ENCODE measurements at regions not wholly inside any gene's neighbourhood (a gene's known extent, or its start where the extent isn't known, plus 50 kb on each side); places are given as distances from the start of the nearest gene placed in this dataset.
A peak's percentile ranks its signal among the peaks of the same experiment; 100 is the strongest.

DNA sequence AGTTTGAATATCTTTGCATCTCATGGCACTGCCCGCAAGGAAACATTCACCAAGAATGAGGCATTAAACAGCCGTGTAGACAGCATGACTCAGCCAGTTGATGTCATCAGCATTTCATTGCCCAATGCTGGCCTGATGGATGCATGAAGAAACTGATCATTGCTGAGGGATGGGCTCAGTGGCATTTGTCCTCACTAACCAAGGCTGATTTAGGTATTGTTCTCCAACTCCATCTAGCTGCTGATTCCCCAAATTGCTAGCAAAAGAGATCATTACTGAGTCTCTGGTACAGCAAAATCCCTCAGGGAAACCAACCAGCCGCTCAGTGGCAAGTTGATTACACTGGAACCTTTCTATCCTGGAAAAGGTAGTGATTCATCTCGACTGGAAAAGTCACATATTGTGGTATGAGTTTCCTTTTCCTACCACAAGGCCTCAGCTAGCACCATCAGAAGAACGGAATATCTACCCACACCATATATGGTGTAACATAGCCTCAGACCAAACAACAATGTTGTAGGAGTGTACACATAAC, 186.5 kb upstream of the GAP43 start:
- POLR2A ChIA-PET, result no interaction called here
- H3K27ac Mint-ChIP-seq, result no peak overlapping the region
- DNase-seq, result peak; percentile 7
- peak; percentile 30 for ATAC-seq
- CTCF ChIA-PET, result no interaction called here
- H3K4me3 Mint-ChIP-seq, result no peak overlapping the region
- intact Hi-C loops (cut with DNase I, micrococcal nuclease), result no loop called here
- H3K9me3 Mint-ChIP-seq (ENCODE audit: low read depth), result no peaks in the 10 kb centered on the region
- no peaks in the 10 kb centered on the region for H3K4me1 Mint-ChIP-seq
- H3K27me3 Mint-ChIP-seq, result no peaks in the 10 kb centered on the region
- H3K36me3 Mint-ChIP-seq (ENCODE audit: low read depth), result no peaks in the 10 kb centered on the region

DNA sequence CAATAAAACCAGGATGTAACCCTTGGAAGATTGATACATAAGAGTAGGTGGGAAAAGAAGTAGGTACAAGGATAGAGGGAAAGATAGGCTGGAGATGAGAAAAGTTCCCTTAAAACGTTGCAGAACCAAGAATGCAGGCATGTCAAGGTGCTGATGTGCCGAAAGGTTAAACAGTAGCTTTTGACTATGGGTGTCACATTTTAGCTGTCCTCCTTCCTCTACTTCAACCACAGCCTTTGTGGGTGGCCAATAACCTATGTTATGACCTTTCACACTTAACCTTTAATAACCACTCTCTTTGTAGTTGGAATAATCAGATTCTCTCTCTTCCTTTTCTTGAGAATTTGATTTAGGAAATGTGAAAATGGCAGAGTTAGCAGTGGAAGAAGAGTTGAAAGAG, 184.5 kb upstream of the GAP43 start:
- Mint-ChIP-seq H3K27ac (no peak overlapping the region), H3K4me3 (no peak overlapping the region), H3K27me3 (no peaks in the 10 kb centered on the region), H3K36me3 (ENCODE audit: low read depth) (no peaks in the 10 kb centered on the region), H3K4me1 (no peaks in the 10 kb centered on the region), H3K9me3 (ENCODE audit: low read depth) (no peaks in the 10 kb centered on the region)
- ChIA-PET POLR2A (no interaction called here), CTCF (no interaction called here)
- intact Hi-C loops (cut with DNase I, micrococcal nuclease), result no loop called here
- ATAC-seq, result no peak
- no peak for DNase-seq

DNA sequence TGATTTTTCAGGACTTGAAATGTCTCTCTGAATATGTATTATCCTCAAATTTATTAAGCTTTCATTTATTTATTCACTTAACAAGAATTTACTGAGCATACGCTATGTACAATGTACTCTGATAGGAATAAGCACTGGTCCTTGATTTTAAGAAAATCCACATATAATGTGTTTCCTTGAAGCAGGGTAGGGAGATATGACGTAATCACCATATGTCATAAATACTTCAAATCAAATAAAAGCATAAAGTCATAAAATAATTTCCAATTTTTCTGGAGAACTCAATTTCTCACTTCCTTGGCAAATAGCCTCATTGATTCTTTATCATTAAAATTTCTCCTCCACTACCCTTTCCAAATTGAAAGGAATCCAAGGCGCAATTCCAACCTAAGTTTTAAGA, 177.8 kb upstream of the GAP43 start:
- ChIA-PET CTCF (interaction anchor here (0.8 kb wide), 1 partner anchor 14 kb away, joined by 3 read pairs; no protein-coding TSS in a partner anchor), POLR2A (no interaction called here)
- DNase-seq (no peak), ATAC-seq (no peak)
- intact Hi-C loops (cut with DNase I, micrococcal nuclease), result no loop called here
- no peak overlapping the region for H3K4me3 Mint-ChIP-seq
- no peaks in the 10 kb centered on the region for H3K9me3 Mint-ChIP-seq (ENCODE audit: low read depth)
- H3K27me3 Mint-ChIP-seq, result no peaks in the 10 kb centered on the region
- H3K36me3 Mint-ChIP-seq (ENCODE audit: low read depth), result no peaks in the 10 kb centered on the region
- H3K4me1 Mint-ChIP-seq, result no peaks in the 10 kb centered on the region
- H3K27ac Mint-ChIP-seq, result no peak overlapping the region

DNA sequence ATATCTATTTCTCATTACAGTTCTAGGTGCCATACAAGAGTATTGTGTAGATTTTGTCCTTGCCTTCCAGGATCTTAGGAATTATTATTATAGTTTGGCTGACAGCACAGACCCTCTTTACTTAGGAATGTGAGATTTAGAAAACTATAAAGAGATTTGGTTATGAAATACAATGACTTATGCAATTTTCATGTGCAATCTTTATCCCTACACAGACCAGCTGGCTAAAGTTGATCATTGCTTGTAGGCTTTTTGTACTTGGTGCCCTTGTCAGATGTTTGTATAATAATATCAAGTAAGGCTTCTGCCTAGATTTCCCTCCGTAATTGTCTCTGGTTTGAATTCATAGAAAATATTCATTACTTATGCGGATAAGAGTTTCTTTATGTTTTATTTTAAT, 174.5 kb upstream of the GAP43 start:
- DNase-seq (no peak), ATAC-seq (no peak)
- ChIA-PET POLR2A (no interaction called here), CTCF (no interaction called here)
- no peaks in the 10 kb centered on the region for H3K9me3 Mint-ChIP-seq (ENCODE audit: low read depth)
- H3K4me3 Mint-ChIP-seq, result no peak overlapping the region
- intact Hi-C loops (cut with DNase I, micrococcal nuclease), result no loop called here
- H3K27me3 Mint-ChIP-seq, result no peaks in the 10 kb centered on the region
- H3K27ac Mint-ChIP-seq, result no peak overlapping the region
- no peaks in the 10 kb centered on the region for H3K36me3 Mint-ChIP-seq (ENCODE audit: low read depth)
- no peaks in the 10 kb centered on the region for H3K4me1 Mint-ChIP-seq

DNA sequence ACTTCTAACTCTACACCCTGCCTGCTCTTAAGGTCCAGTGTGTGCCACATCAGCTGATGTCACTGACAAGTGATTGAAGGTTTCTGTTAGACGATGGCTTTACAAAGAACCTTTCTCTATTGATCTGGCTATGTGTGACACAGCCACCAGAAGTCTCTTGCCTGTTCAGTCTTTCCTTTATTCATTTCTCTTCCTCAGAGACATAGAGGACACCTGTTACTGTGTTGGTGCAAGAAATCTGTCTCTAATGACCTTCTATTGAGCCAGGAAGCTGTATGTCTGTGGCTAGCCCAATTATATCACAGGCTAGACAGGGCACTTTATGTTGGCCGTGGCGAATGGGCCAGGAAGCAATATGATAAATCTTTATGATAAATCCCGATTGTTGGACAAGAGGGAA, 173.3 kb upstream of the GAP43 start:
- H3K4me1 Mint-ChIP-seq, result no peaks in the 10 kb centered on the region
- DNase-seq, result no peak
- no peaks in the 10 kb centered on the region for H3K9me3 Mint-ChIP-seq (ENCODE audit: low read depth)
- ChIA-PET CTCF (interaction anchor here (0.6 kb wide), 1 partner anchor 571 kb away, joined by 3 read pairs; no protein-coding TSS in a partner anchor), POLR2A (no interaction called here)
- intact Hi-C loops (cut with DNase I, micrococcal nuclease), result no loop called here
- no peaks in the 10 kb centered on the region for H3K36me3 Mint-ChIP-seq (ENCODE audit: low read depth)
- H3K27ac Mint-ChIP-seq, result no peak overlapping the region
- no peak overlapping the region for H3K4me3 Mint-ChIP-seq
- no peak for ATAC-seq
- no peaks in the 10 kb centered on the region for H3K27me3 Mint-ChIP-seq

DNA sequence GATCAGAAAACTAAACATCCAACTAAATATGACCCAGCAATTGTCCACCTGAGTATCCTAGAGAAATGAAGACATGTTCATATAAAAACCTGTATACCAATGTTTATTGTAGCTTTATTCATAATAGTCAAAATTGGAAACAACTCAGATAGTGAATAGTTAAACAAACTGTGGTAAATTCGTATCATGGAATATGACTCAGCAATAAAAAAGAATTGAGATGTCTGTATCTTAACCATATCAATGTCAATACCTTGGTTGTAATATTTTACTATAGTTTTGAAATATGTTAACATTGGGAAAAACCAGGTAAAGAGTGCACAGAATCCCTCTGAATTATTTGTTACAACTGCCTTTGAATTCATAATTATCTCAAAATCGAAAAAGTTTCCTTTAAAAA, 159.3 kb upstream of the GAP43 start:
- POLR2A ChIA-PET, result no interaction called here
- Mint-ChIP-seq H3K27me3 (peaks cover 6% of the 10 kb centered on the region), H3K4me1 (no peaks in the 10 kb centered on the region), H3K4me3 (no peak overlapping the region), H3K27ac (no peak overlapping the region), H3K9me3 (ENCODE audit: low read depth) (no peaks in the 10 kb centered on the region), H3K36me3 (ENCODE audit: low read depth) (no peaks in the 10 kb centered on the region)
- DNase-seq (no peak), ATAC-seq (no peak)
- CTCF ChIA-PET, result interaction anchor here (0.5 kb wide), 1 partner anchor 632 kb away, joined by 3 read pairs; no protein-coding TSS in a partner anchor
- intact Hi-C loops (cut with DNase I, micrococcal nuclease), result no loop called here

DNA sequence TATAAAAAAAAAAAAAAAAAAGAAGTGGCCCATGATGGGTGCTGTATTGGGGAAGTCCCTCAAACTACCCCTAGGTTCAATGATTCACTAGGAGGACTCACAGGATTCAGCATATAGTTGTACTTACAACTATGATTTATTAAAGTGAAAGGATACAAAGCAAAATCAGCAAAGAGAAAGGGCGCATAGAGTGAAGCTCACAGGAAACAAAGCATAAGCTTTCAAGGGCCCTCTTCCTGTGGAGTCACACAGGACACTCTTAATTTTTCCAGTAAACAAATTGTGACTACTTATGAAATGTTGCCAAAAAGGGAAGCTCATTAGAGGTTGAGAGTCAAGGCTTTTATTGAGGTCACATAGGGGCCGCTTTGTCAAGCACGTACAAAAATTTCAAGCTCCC, 153.7 kb upstream of the GAP43 start:
- H3K36me3 Mint-ChIP-seq (ENCODE audit: low read depth), result no peaks in the 10 kb centered on the region
- peaks cover 4% of the 10 kb centered on the region for H3K27me3 Mint-ChIP-seq
- no peak for ATAC-seq
- no peak for DNase-seq
- POLR2A ChIA-PET, result no interaction called here
- H3K4me1 Mint-ChIP-seq, result no peaks in the 10 kb centered on the region
- CTCF ChIA-PET, result interaction anchor here (0.8 kb wide), 1 partner anchor 20 kb away, joined by 3 read pairs; no protein-coding TSS in a partner anchor
- no peak overlapping the region for H3K4me3 Mint-ChIP-seq
- H3K27ac Mint-ChIP-seq, result no peak overlapping the region
- intact Hi-C loops (cut with DNase I, micrococcal nuclease), result no loop called here
- H3K9me3 Mint-ChIP-seq (ENCODE audit: low read depth), result no peaks in the 10 kb centered on the region

DNA sequence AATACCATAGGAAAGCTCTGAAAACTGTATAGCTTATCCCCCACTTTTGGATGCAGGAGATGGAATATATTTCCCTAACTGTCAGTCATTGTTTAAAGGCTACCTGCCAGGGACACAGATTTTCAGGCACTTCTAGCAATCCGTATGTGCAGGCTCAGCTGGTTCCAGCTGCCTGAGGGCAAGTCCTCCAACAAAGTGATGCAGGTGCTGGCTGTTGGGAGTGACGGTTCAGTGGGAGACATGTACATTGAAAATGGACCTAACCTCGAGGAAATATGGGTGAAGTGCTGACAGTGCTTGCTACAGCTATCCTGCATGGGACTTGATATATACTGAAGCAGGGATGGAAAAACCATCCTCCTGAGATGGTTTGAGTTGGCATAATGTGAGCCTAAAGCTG, 153.1 kb upstream of the GAP43 start:
- Mint-ChIP-seq H3K9me3 (ENCODE audit: low read depth) (no peaks in the 10 kb centered on the region), H3K27ac (no peak overlapping the region), H3K27me3 (peaks cover 4% of the 10 kb centered on the region), H3K4me3 (no peak overlapping the region), H3K36me3 (ENCODE audit: low read depth) (no peaks in the 10 kb centered on the region), H3K4me1 (no peaks in the 10 kb centered on the region)
- ATAC-seq (no peak), DNase-seq (no peak)
- intact Hi-C loops (cut with DNase I, micrococcal nuclease), result no loop called here
- ChIA-PET CTCF (interaction anchor here (0.8 kb wide), 1 partner anchor 20 kb away, joined by 3 read pairs; no protein-coding TSS in a partner anchor), POLR2A (no interaction called here)

DNA sequence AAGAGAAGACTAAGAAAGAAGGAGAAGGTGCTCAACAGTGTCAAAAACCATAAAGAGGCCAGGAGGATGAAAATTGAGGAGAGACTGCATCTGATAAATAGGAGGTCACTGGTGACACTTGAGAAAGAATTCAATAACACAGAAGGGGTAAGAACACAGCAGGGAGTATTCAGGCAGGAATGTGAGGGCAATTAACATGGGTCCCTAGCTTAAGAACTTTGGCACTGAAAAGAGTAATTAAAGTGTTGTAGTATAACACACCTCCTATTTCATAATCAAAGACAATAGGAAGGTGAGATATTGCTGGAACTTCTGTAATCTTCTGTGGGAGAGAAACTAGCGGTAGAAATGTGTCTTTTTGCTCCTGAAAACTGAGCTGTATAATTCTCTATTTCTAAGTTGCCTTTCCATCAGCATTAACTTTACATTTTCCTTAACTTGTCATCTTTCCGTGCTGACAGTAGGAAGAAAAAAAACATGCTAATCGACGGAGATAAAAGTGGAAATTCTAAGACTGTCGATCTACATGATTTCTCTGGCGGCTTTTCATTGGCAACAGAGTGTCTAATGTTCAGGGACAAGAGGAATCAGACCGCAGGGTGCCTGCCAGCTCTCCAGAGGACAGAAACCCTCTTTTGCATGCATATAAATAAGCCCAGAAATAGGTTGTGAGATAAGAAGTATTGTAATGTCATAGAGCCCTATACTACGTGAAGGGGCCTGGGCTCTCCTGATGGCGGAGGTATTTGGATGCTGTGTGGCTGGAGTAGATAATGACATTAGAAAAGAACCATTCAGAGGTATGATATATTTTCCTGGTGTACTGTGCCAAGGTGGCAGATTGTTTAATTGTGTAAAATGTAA, 147.9 kb upstream of the GAP43 start:
- intact Hi-C loops (cut with DNase I, micrococcal nuclease), result no loop called here
- DNase-seq (no peak), ATAC-seq (no peak)
- Mint-ChIP-seq H3K36me3 (ENCODE audit: low read depth) (no peaks in the 10 kb centered on the region), H3K4me1 (no peaks in the 10 kb centered on the region), H3K4me3 (no peak overlapping the region), H3K27ac (no peak overlapping the region), H3K27me3 (peaks cover 2% of the 10 kb centered on the region), H3K9me3 (ENCODE audit: low read depth) (no peaks in the 10 kb centered on the region)
- CTCF ChIA-PET, result no interaction called here
- POLR2A ChIA-PET, result no interaction called here

DNA sequence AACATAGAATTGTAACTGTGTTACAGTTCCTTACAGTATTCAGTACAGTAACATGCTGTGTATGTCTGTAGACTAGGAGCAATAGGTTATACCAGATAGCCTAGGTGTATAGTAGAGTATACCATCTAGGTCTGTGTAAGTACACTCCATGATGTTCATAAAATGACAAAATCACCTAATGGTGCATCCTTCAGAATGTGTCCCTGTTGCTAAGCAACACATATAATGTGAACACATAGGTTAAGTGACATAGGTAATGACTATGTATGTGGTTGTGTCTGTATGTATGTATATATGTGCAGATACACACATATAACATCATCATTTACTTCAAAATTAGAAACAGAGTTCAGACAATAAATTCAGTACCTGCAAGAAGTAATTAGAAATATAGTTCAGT, 146.8 kb upstream of the GAP43 start:
- peaks cover 4% of the 10 kb centered on the region for H3K27me3 Mint-ChIP-seq
- H3K36me3 Mint-ChIP-seq (ENCODE audit: low read depth), result no peaks in the 10 kb centered on the region
- intact Hi-C loops (cut with DNase I, micrococcal nuclease), result no loop called here
- DNase-seq (no peak), ATAC-seq (no peak)
- no peaks in the 10 kb centered on the region for H3K9me3 Mint-ChIP-seq (ENCODE audit: low read depth)
- ChIA-PET POLR2A (no interaction called here), CTCF (no interaction called here)
- no peak overlapping the region for H3K27ac Mint-ChIP-seq
- H3K4me3 Mint-ChIP-seq, result no peak overlapping the region
- H3K4me1 Mint-ChIP-seq, result no peaks in the 10 kb centered on the region

DNA sequence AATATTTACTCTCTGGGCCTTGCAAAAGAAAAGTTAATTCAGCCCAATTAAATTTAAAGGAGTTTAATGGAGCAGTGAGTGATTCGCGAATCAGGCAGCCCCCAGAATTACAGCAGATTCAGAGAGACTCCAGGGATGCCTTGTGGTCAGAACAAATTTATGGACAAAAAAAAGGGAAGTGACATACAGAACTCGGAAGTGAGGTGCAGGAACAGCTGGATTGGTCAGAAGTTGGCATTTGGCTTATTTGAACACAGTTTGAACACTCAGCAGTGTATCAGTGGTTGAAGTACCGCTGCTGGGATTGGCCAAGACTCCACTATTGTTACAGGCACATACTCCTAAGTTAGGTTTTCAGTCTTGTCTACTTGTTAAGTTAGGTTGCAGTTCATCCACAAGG, 145.0 kb upstream of the GAP43 start:
- H3K9me3 Mint-ChIP-seq (ENCODE audit: low read depth), result peaks cover 3% of the 10 kb centered on the region
- H3K4me1 Mint-ChIP-seq, result no peaks in the 10 kb centered on the region
- H3K27ac Mint-ChIP-seq, result no peak overlapping the region
- DNase-seq (no peak), ATAC-seq (no peak)
- CTCF ChIA-PET, result no interaction called here
- H3K36me3 Mint-ChIP-seq (ENCODE audit: low read depth), result no peaks in the 10 kb centered on the region
- intact Hi-C loops (cut with DNase I, micrococcal nuclease), result no loop called here
- H3K4me3 Mint-ChIP-seq, result no peak overlapping the region
- peaks cover 7% of the 10 kb centered on the region for H3K27me3 Mint-ChIP-seq
- POLR2A ChIA-PET, result no interaction called here

DNA sequence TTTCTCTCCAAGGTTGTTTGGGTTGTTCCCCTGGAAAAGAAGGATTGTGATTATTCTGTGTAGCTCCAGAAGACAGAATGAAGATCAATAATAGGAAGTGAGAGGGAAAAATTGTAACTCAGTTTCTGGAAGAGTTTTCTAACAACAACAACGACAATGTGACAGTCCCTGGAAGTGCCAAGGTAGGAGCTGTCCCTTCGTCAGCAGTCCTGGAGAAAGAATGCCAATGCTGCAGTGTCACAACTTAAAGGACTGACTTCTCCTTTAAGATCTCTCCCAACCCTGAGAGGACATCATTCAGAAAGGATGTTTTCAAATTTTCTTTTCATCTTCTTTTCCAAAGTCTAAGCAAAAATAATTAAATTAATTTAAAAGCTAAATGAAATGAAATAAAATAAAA, 136.4 kb upstream of the GAP43 start:
- DNase-seq, result no peak
- H3K36me3 Mint-ChIP-seq (ENCODE audit: low read depth), result no peaks in the 10 kb centered on the region
- intact Hi-C loops (cut with DNase I, micrococcal nuclease), result no loop called here
- ChIA-PET CTCF (interaction anchor here (0.6 to 2.0 kb wide), 3 partner anchors 12 to 387 kb away, joined by 3 to 4 read pairs (median 3); no protein-coding TSS in a partner anchor), POLR2A (no interaction called here)
- no peak overlapping the region for H3K4me3 Mint-ChIP-seq
- peaks cover 5% of the 10 kb centered on the region for H3K9me3 Mint-ChIP-seq (ENCODE audit: low read depth)
- no peak for ATAC-seq
- peaks cover 22% of the 10 kb centered on the region for H3K27me3 Mint-ChIP-seq
- H3K27ac Mint-ChIP-seq, result no peak overlapping the region
- no peaks in the 10 kb centered on the region for H3K4me1 Mint-ChIP-seq
